ENCODE measurements at regions not wholly inside any gene's neighbourhood (a gene's known extent, or its start where the extent isn't known, plus 50 kb on each side); places are given as distances from the start of the nearest gene placed in this dataset.

GRCh38 chr1:42096554-42096953, 56.7 kb upstream of the GUCA2B start:
- no peak for DNase-seq (ENCODE audit: low spot score)

GRCh38 chr1:42089246-42089645, 64.0 kb upstream of the GUCA2B start:
- DNase-seq (ENCODE audit: low spot score) = no peak

- no peak for DNase-seq (ENCODE audit: low spot score)
Observed at GRCh38 chr1:42086146-42086545, 67.1 kb upstream of the GUCA2B start.

- no peak for DNase-seq (ENCODE audit: low spot score)
Observed at GRCh38 chr1:42085596-42085995, 67.6 kb upstream of the GUCA2B start.

- no peak for DNase-seq (ENCODE audit: low spot score)
Observed at GRCh38 chr1:42081475-42081874, 71.7 kb upstream of the GUCA2B start.

- DNase-seq (ENCODE audit: low spot score) = no peak
Observed at GRCh38 chr1:42075179-42075578, 78.0 kb upstream of the GUCA2B start.

GRCh38 chr1:42070996-42071395, 82.2 kb upstream of the GUCA2B start:
- DNase-seq (ENCODE audit: low spot score) = no peak

- no peak for DNase-seq (ENCODE audit: low spot score)
Observed at GRCh38 chr1:42057800-42058199, 95.4 kb upstream of the GUCA2B start.

GRCh38 chr1:42056460-42056859, 96.8 kb upstream of the GUCA2B start:
- DNase-seq (ENCODE audit: low spot score) = no peak

GRCh38 chr1:42055061-42055460, 98.1 kb upstream of the GUCA2B start:
- DNase-seq (ENCODE audit: low spot score) = no peak

GRCh38 chr1:42052072-42052699, 101.0 kb upstream of the GUCA2B start:
- no peak for DNase-seq (ENCODE audit: low spot score)

GRCh38 chr1:42047508-42047880, 105.7 kb upstream of the GUCA2B start:
- no peak for DNase-seq (ENCODE audit: low spot score)

GRCh38 chr1:42046761-42047507, 106.3 kb upstream of the GUCA2B start:
- no peak for DNase-seq (ENCODE audit: low spot score)

GRCh38 chr1:42044346-42044745, 108.9 kb upstream of the GUCA2B start:
- no peak for DNase-seq (ENCODE audit: low spot score)

- no peak for DNase-seq (ENCODE audit: low spot score)
Observed at GRCh38 chr1:42043811-42044210, 109.4 kb upstream of the GUCA2B start.

- DNase-seq (ENCODE audit: low spot score) = no peak
Observed at GRCh38 chr1:42043182-42043581, 110.0 kb upstream of the GUCA2B start.

- DNase-seq (ENCODE audit: low spot score) = no peak
Observed at GRCh38 chr1:42041031-42041430, 112.2 kb upstream of the GUCA2B start.

GRCh38 chr1:42040159-42040558, 113.1 kb upstream of the GUCA2B start:
- no peak for DNase-seq (ENCODE audit: low spot score)

- no peak for DNase-seq (ENCODE audit: low spot score)
Observed at GRCh38 chr1:42038261-42038660, 114.9 kb upstream of the GUCA2B start.

GRCh38 chr1:42037586-42037985, 115.6 kb upstream of the GUCA2B start:
- no peak for DNase-seq (ENCODE audit: low spot score)

- no peak for DNase-seq (ENCODE audit: low spot score)
Observed at GRCh38 chr1:42037161-42037560, 116.0 kb upstream of the GUCA2B start.

- DNase-seq (ENCODE audit: low spot score) = peak; percentile 93
Observed at GRCh38 chr1:42035830-42036604, 117.2 kb upstream of the GUCA2B start.

GRCh38 chr1:42035205-42035829, 116.6 kb upstream of the HIVEP3 start:
- peak; percentile 59 for DNase-seq (ENCODE audit: low spot score)

Measured in kidney tubule cell (primary cell).